Upper lobe of left lung (tissue), 6 donors: ENCODE measurements at regions not wholly inside any gene's neighbourhood (a gene's known extent, or its start where the extent isn't known, plus 50 kb on each side); places are given as distances from the start of the nearest gene placed in this dataset.

Source experiments
- ATAC-seq, 2 donors: fragments of 200-7000 bp; cut with Tn5 transposase; one replicate each; pipeline ENCODE4 v1.9.1; 2022; ENCODE audit warnings: mild to moderate bottlenecking in 2 of 2, moderate library complexity in 2 of 2; ENCODE audit not compliant: low FRiP score in 2 of 2
- DNase-seq, 2 donors: peaks; one replicate each; pipeline ENCODE4 v3.0.0-alpha.2; 2019 to 2020
- H3K27ac ChIP-seq, 4 donors: fragments of 200-600 bp; sonication (generic); one replicate each; pipeline ENCODE4 v1.5.1; 2016 to 2019
- H3K27me3 ChIP-seq, 4 donors: fragments of 200-600 bp; sonication (generic); one replicate each; pipeline ENCODE4 v1.5.1; 2017 to 2019
- H3K36me3 ChIP-seq, 4 donors: fragments of 200-600 bp; sonication (generic); one replicate each; pipeline ENCODE4 v1.5.1; 2016 to 2019
- H3K4me1 ChIP-seq, 4 donors: fragments of 200-600 bp; sonication (generic); one replicate each; pipeline ENCODE4 v1.5.1; 2018 to 2019
- H3K4me3 ChIP-seq, 4 donors: fragments of 200-600 bp; sonication (generic); one replicate each; pipeline ENCODE4 v1.5.1; 2017 to 2019; ENCODE audit warnings: mild to moderate bottlenecking in 2 of 4, moderate library complexity in 1 of 4
- H3K9me3 ChIP-seq, 4 donors: fragments of 200-600 bp; sonication (generic); one replicate each; pipeline ENCODE4 v1.5.1; 2018 to 2019
- CTCF ChIP-seq, 6 experiments: fragments of 450-650 bp in 4 of 6; fragments of 200-600 bp in 2 of 6; sonication (generic) in 2 of 6; IDR thresholded peaks; one replicate each; pipeline ENCODE4 v1.5.1; 2016 to 2019; ENCODE audit warnings: antibody characterized with exemption in 6 of 6
- EP300 ChIP-seq, 4 donors: sonication (generic); formaldehyde crosslinking; IDR thresholded peaks; one replicate each; pipeline ENCODE4 v1.5.1; 2017; ENCODE audit warnings: antibody characterized with exemption in 4 of 4, control low read depth in 2 of 4
- POLR2A ChIP-seq, 4 donors: fragments of 450-650 bp; IDR thresholded peaks; one replicate each; pipeline ENCODE4 v1.5.1; 2016 to 2017; ENCODE audit warnings: antibody characterized with exemption in 4 of 4, mild to moderate bottlenecking in 2 of 4
- POLR2AphosphoS5 ChIP-seq, 2 donors: sonication (generic); formaldehyde crosslinking; IDR thresholded peaks; one replicate each; pipeline ENCODE4 v1.5.1; 2017; ENCODE audit warnings: antibody characterized with exemption in 2 of 2
- WGBS, 2 donors: methylation state at CpG; one replicate each; pipeline ENCODE4 v1.1.5; 2017 to 2018; 5-methylcytosine and 5-hydroxymethylcytosine counted together
- donor health status: DM: no; HTN: no; CAD: no; lungs with moderate emphysema.
- donor health status: DM: no; HTN: yes; CAD: no; lungs with severe emphysema.

DNA sequence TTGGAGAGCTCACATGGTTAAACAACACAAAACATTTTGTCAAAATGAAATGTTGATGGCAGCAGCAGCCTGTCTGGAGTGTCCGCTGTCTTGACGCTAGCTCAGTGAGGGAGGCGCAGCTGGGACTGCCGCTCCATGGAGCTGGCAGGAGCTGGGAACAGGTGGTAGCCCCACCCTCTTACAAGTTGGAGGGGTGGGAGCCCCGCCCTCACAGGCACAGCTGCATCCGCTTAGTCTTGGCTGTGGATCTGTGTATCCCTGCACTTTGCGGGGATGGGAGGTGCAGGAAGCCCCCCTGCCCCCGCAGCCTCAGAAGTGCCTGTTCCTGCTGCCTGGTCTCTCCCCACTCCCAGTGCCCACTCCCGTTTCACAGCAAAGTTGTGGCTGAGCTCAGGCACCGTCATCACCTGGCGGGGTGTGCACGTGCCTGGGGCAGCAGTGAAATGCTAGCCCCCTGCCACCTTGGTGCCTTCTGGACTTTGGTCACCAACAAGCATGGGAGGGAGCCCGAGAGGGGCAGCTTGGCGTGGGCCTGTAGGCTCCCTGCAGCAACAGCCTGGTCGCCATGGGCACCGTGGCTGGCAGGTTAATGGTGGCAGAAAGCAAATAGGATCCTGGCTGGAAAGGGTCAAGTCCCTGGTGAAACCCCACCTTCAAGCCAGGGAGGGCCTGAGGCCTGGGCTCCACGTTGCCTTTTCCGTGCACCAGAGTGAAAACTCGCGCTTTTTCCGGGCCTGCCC, 53.8 kb upstream of the CADM2 start:
- no peak for TF ChIP-seq POLR2A (IDR thresholded peaks at IDR 0.05)
- TF ChIP-seq CTCF (IDR thresholded peaks at IDR 0.05), result no peak
- no peak for TF ChIP-seq EP300 (IDR thresholded peaks at IDR 0.05)
- no peak for TF ChIP-seq POLR2AphosphoS5 (IDR thresholded peaks at IDR 0.05)
- H3K4me3 ChIP-seq, result no peak overlapping the region
- no peaks in the 10 kb centered on the region for H3K36me3 ChIP-seq
- no peaks in the 10 kb centered on the region for H3K27me3 ChIP-seq
- no peaks in the 10 kb centered on the region for H3K4me1 ChIP-seq
- no peak overlapping the region for H3K27ac ChIP-seq
- WGBS, 2 donors, result 82 to 90% methylated on average over 12 to 20 of the region's 21 CpGs
- ATAC-seq (peak in 1 of 2 donors; percentile 51), DNase-seq (peak in 1 of 2 donors; percentile 54)
- H3K9me3 ChIP-seq, result peaks cover 0 to 6% (median 0%) of the 10 kb centered on the region in 4 donors

DNA sequence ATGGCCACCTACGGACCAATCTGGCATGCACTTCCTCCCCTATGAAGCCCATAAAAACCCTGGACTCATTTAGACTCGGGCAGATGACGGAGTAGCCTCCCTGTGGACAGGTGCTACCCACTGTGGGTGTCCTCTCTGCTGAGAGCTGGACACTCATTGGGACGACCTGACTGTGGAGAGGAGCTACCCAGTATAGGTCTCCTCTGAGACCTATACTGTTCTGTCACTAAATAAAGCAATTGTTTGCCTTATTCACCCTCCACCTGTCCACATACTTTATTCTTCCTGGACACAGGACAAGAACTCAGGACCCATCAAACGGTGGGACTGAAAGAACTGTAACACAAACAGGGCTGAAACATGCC, 53.3 kb upstream of the CADM2 start:
- Histone ChIP-seq H3K4me1 (no peaks in the 10 kb centered on the region), H3K4me3 (no peak overlapping the region), H3K27ac (no peak overlapping the region), H3K36me3 (no peaks in the 10 kb centered on the region), H3K27me3 (no peaks in the 10 kb centered on the region), H3K9me3 (peaks cover 0 to 6% (median 0%) of the 10 kb centered on the region in 4 donors)
- peak in 1 of 2 donors; percentile 66 for ATAC-seq
- no peak for TF ChIP-seq POLR2A (IDR thresholded peaks at IDR 0.05)
- no peak for TF ChIP-seq CTCF (IDR thresholded peaks at IDR 0.05)
- no peak for TF ChIP-seq POLR2AphosphoS5 (IDR thresholded peaks at IDR 0.05)
- TF ChIP-seq EP300 (IDR thresholded peaks at IDR 0.05), result no peak
- WGBS, 2 donors, result 63 to 81% methylated on average over 5 of the region's 5 CpGs
- DNase-seq, result no peak

- TF ChIP-seq POLR2A (IDR thresholded peaks at IDR 0.05), result no peak
- TF ChIP-seq EP300 (IDR thresholded peaks at IDR 0.05), result no peak
- no peak for TF ChIP-seq POLR2AphosphoS5 (IDR thresholded peaks at IDR 0.05)
- TF ChIP-seq CTCF (IDR thresholded peaks at IDR 0.05), result no peak
- peak in 1 of 2 donors; percentile 65 for ATAC-seq
Measured at GRCh38 chr3:84906065-84906464, 52.7 kb upstream of the CADM2 start.

More at GRCh38 chr3:84906065-84906464, 52.7 kb upstream of the CADM2 start:
- Histone ChIP-seq H3K9me3 (peaks cover 0 to 1% (median 0%) of the 10 kb centered on the region in 4 donors), H3K4me1 (no peaks in the 10 kb centered on the region), H3K27ac (no peak overlapping the region), H3K4me3 (no peak overlapping the region), H3K36me3 (no peaks in the 10 kb centered on the region), H3K27me3 (no peaks in the 10 kb centered on the region)
- peak in 1 of 2 donors; percentile 21 for DNase-seq
- WGBS, 2 donors, result 65 to 69% methylated on average over 4 to 6 of the region's 6 CpGs
